GM18868 (cell line): ENCODE measurements at regions not wholly inside any gene's neighbourhood (a gene's known extent, or its start where the extent isn't known, plus 50 kb on each side); places are given as distances from the start of the nearest gene placed in this dataset.

Source experiments
- ATAC-seq: cut with Tn5 transposase; IDR thresholded peaks from one replicate; pipeline ENCODE4 v1.9.1; 2021; ENCODE audit warnings: mild to moderate bottlenecking, moderate library complexity; ENCODE audit not compliant: unreplicated experiment

- no peak for ATAC-seq
These were observed 51.2 kb upstream of the HSPA9 start for GRCh38 chr5:138626333-138626944.

GRCh38 chr5:138625134-138625533, 49.9 kb upstream of the HSPA9 start:
- no peak for ATAC-seq
